GM23338 (cell line): ENCODE measurements at regions not wholly inside any gene's neighbourhood (a gene's known extent, or its start where the extent isn't known, plus 50 kb on each side); places are given as distances from the start of the nearest gene placed in this dataset.

Experiments used
- ATAC-seq: fragments of 200-7000 bp; cut with Tn5 transposase; 3 replicates; pipeline ENCODE4 v1.9.1; 2020
- DNase-seq: peaks from one replicate; pipeline ENCODE4 v3.0.0-alpha.2; 2015; ENCODE audit warnings: low spot score
- H2AFZ ChIP-seq: fragments of 200-600 bp; sonication (generic); 2 replicates; pipeline ENCODE4 v1.8.0; 2016; ENCODE audit warnings: antibody characterized with exemption, mild to moderate bottlenecking, moderate library complexity
- H3F3A ChIP-seq: fragments of 200-600 bp; sonication (generic); replicated peaks from 2 replicates; pipeline ENCODE4 v1.8.0; 2017; ENCODE audit warnings: antibody characterized with exemption, mixed run types, low read depth
- H3K27ac ChIP-seq: fragments of 200-600 bp; sonication (generic); 2 replicates; pipeline ENCODE4 v1.6.1; 2016; ENCODE audit warnings: low read depth
- H3K27me3 ChIP-seq: fragments of 200-600 bp; sonication (generic); 2 replicates; pipeline ENCODE4 v1.8.0; 2016; ENCODE audit warnings: mild to moderate bottlenecking, mixed run types, moderate library complexity; ENCODE audit not compliant: insufficient read depth
- H3K36me3 ChIP-seq: fragments of 200-600 bp; sonication (generic); 2 replicates; pipeline ENCODE4 v1.8.0; 2016; ENCODE audit warnings: mild to moderate bottlenecking; ENCODE audit not compliant: insufficient read depth
- H3K4me1 ChIP-seq: fragments of 200-600 bp; sonication (generic); 2 replicates; pipeline ENCODE4 v1.8.0; 2016; ENCODE audit warnings: mild to moderate bottlenecking, moderate library complexity; ENCODE audit not compliant: insufficient read depth
- H3K4me2 ChIP-seq: fragments of 200-600 bp; sonication (generic); 2 replicates; pipeline ENCODE4 v1.7.1; 2017; ENCODE audit warnings: mixed run types
- H3K4me3 ChIP-seq: fragments of 200-600 bp; sonication (generic); 2 replicates; pipeline ENCODE4 v1.6.1; 2016; ENCODE audit warnings: mixed run types
- H3K79me2 ChIP-seq: fragments of 200-600 bp; sonication (generic); replicated peaks from 2 replicates; pipeline ENCODE4 v1.8.0; 2017; ENCODE audit warnings: mild to moderate bottlenecking; ENCODE audit not compliant: insufficient read depth
- H3K9me2 ChIP-seq: fragments of 200-600 bp; sonication (generic); 2 replicates; pipeline ENCODE4 v1.8.0; 2017; ENCODE audit not compliant: insufficient read depth
- H4K20me1 ChIP-seq: fragments of 200-600 bp; sonication (generic); replicated peaks from 2 replicates; pipeline ENCODE4 v1.8.0; 2017; ENCODE audit warnings: mild to moderate bottlenecking; ENCODE audit not compliant: insufficient read depth
- H3K27ac Mint-ChIP-seq: 2 replicates; pipeline ENCODE4 v1.8.0; 2020; ENCODE audit warnings: inconsistent platforms, mild to moderate bottlenecking, moderate library complexity, mixed read lengths
- H3K27me3 Mint-ChIP-seq: 3 replicates; pipeline ENCODE4 v1.8.0; 2022; ENCODE audit warnings: low read depth, mild to moderate bottlenecking, moderate library complexity, mixed read lengths, inconsistent platforms; ENCODE audit not compliant: insufficient read depth, poor library complexity
- H3K36me3 Mint-ChIP-seq: 3 replicates; pipeline ENCODE4 v1.8.0; 2021; ENCODE audit warnings: low read depth, mild to moderate bottlenecking, inconsistent platforms, moderate library complexity, mixed read lengths
- H3K4me1 Mint-ChIP-seq: 3 replicates; pipeline ENCODE4 v1.8.0; 2020; ENCODE audit warnings: mild to moderate bottlenecking, inconsistent platforms, mixed read lengths
- H3K4me3 Mint-ChIP-seq: 3 replicates; pipeline ENCODE4 v1.8.0; 2021; ENCODE audit warnings: moderate library complexity, mild to moderate bottlenecking, inconsistent platforms, mixed read lengths
- H3K9me3 Mint-ChIP-seq: 3 replicates; pipeline ENCODE4 v1.8.0; 2020; ENCODE audit warnings: moderate library complexity, mild to moderate bottlenecking, inconsistent platforms, mixed read lengths
- CREB1 ChIP-seq: fragments of 250-450 bp; sonication (Bioruptor Pico); IDR thresholded peaks from 2 replicates; pipeline ENCODE4 v1.5.0; 2020; ENCODE audit warnings: low read depth, mild to moderate bottlenecking, moderate library complexity
- EZH2 ChIP-seq: fragments of 200-600 bp; sonication (generic); IDR thresholded peaks from one replicate; pipeline ENCODE4 v1.8.0; 2017; ENCODE audit warnings: antibody characterized with exemption, mild to moderate bottlenecking, low read depth; ENCODE audit not compliant: unreplicated experiment
- EZH2phosphoT487 ChIP-seq: fragments of 200-600 bp; sonication (generic); IDR thresholded peaks from one replicate; pipeline ENCODE4 v1.8.1; 2018; ENCODE audit warnings: antibody characterized with exemption; ENCODE audit not compliant: unreplicated experiment
- JUNB ChIP-seq: IDR thresholded peaks from one replicate; pipeline ENCODE4 v1.6.1; 2016; ENCODE audit warnings: antibody characterized with exemption; ENCODE audit not compliant: unreplicated experiment
- POLR2AphosphoS5 ChIP-seq: IDR thresholded peaks from 2 replicates; pipeline ENCODE4 v1.6.1; 2016; ENCODE audit warnings: antibody characterized with exemption, low read depth
- STAT1 ChIP-seq: IDR thresholded peaks from one replicate; pipeline ENCODE4 v1.6.1; 2016; ENCODE audit warnings: antibody characterized with exemption; ENCODE audit not compliant: unreplicated experiment
- ZNF114 ChIP-seq: fragments of 250-450 bp; sonication (Bioruptor Pico); IDR thresholded peaks from 2 replicates; pipeline ENCODE4 v1.5.0; 2020; ENCODE audit warnings: mild to moderate bottlenecking, moderate library complexity
- TF ChIP-seq, protein P1 (sequence below): IDR thresholded peaks from 2 replicates; pipeline ENCODE4 v1.6.1; 2016; ENCODE audit warnings: antibody characterized with exemption
- TF ChIP-seq, protein P2 (sequence below), 2 experiments: fragments of 200-600 bp in 1 of 2; sonication (generic) in 1 of 2; conservative IDR thresholded peaks; 2 replicates each; pipeline versions ENCODE4 v1.5.1 to v1.6.1; 2016 to 2017; ENCODE audit warnings: antibody characterized with exemption in 2 of 2, low read depth in 2 of 2, mild to moderate bottlenecking in 2 of 2, moderate library complexity in 1 of 2

DNA sequence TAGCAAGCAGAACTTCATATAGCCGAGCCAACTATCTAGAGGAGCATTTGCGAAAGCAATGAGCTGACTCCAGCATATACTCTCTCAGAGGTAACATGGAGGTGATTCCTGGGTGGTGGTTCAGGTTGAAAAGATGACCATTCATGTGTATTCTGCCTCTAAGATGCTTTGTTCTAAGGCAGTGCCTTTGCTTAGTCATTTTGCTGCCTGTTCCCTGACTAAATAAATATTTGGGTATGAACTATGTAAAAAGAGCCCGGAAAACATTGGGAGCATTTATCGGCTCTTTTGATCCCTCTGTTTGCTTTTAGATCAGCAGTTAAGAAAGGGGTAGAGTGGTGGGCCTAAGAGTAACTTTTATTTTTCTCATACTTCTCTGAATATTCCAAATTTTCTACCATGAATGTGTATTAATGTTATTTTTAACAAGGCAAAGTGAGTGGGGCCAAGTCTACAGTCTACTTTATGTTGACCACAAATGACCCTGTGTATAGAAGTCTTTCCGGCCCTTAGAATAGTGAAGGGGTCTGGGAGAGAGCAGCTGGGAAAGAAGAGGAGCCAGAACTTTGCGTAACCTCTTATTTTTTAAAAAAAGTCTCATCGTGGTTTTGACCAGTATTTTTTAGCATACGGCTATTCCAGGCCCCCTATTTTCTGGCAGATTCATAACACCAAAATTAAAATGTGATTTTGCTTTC, 206.5 kb upstream of the EYA4 start (continued):
- no peak for TF ChIP-seq EZH2
- TF ChIP-seq ZNF114 (CRISPR knock-in tag): no peak
- no peak for TF ChIP-seq POLR2AphosphoS5
- no peak for TF ChIP-seq STAT1
- TF ChIP-seq CREB1 (CRISPR knock-in tag): no peak
- no peak for TF ChIP-seq EZH2phosphoT487
- TF ChIP-seq, protein P1, sequence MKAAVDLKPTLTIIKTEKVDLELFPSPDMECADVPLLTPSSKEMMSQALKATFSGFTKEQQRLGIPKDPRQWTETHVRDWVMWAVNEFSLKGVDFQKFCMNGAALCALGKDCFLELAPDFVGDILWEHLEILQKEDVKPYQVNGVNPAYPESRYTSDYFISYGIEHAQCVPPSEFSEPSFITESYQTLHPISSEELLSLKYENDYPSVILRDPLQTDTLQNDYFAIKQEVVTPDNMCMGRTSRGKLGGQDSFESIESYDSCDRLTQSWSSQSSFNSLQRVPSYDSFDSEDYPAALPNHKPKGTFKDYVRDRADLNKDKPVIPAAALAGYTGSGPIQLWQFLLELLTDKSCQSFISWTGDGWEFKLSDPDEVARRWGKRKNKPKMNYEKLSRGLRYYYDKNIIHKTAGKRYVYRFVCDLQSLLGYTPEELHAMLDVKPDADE: no peak

DNA sequence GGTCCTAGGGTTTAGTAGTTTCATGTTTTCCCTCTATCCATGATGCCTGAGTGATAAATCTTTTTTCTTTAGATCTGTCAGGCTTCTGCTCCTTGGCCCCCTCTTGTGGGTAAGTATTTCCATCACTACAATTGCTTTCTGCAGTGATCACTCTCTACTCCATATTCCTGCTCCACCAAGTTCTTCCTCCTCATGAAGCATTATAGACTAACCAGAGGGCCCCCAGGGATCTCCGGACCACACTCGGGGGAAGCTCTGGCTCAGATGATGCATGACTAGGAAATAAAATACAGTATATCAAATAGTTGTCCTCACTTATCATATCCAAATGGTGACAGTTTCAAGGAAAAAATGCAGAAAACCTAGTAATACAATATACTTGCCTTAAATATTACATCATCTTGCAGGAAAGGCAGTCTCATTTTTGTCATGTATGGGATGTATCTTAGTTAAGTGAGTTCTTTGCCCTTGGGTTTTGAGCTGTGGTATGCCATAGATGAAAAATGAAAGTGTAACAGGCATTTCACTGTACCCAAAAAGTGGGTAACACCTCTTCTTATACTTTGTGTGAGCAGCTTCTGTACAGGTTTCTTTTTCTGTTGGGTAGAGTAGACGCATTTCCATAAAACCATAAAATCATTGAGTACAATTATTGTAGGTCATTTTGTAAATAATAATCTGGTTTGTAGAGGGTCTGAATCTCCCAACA, 200.9 kb upstream of the EYA4 start:
- H3K9me3 Mint-ChIP-seq: no peaks in the 10 kb centered on the region

More for the DNA sequence above, 200.9 kb upstream of the EYA4 start:
- TF ChIP-seq JUNB: no peak
- TF ChIP-seq, protein P2, sequence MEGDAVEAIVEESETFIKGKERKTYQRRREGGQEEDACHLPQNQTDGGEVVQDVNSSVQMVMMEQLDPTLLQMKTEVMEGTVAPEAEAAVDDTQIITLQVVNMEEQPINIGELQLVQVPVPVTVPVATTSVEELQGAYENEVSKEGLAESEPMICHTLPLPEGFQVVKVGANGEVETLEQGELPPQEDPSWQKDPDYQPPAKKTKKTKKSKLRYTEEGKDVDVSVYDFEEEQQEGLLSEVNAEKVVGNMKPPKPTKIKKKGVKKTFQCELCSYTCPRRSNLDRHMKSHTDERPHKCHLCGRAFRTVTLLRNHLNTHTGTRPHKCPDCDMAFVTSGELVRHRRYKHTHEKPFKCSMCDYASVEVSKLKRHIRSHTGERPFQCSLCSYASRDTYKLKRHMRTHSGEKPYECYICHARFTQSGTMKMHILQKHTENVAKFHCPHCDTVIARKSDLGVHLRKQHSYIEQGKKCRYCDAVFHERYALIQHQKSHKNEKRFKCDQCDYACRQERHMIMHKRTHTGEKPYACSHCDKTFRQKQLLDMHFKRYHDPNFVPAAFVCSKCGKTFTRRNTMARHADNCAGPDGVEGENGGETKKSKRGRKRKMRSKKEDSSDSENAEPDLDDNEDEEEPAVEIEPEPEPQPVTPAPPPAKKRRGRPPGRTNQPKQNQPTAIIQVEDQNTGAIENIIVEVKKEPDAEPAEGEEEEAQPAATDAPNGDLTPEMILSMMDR (conservative IDR thresholded peaks at IDR 0.05; ENCODE audit: low read depth in 2 of 2): peak; percentile 57 to 67
- H3K4me1 Mint-ChIP-seq: no peaks in the 10 kb centered on the region
- H3K27me3 ChIP-seq: no peaks in the 10 kb centered on the region
- H3K36me3 ChIP-seq: no peaks in the 10 kb centered on the region
- no peaks in the 10 kb centered on the region for H3K27me3 Mint-ChIP-seq
- no peak overlapping the region for H2AFZ ChIP-seq
- no peak overlapping the region for H3K4me3 Mint-ChIP-seq
- no peaks in the 10 kb centered on the region for H3K4me1 ChIP-seq
- H3K4me2 ChIP-seq: no peak overlapping the region
- no peaks in the 10 kb centered on the region for H3K79me2 ChIP-seq
- no peaks in the 10 kb centered on the region for H3F3A ChIP-seq
- H3K27ac ChIP-seq: no peak overlapping the region
- no peaks in the 10 kb centered on the region for H4K20me1 ChIP-seq
- ATAC-seq (peak; percentile 79), DNase-seq (peak; percentile 59)
- H3K9me2 ChIP-seq: no peaks in the 10 kb centered on the region
- H3K4me3 ChIP-seq: no peak overlapping the region
- H3K36me3 Mint-ChIP-seq: no peaks in the 10 kb centered on the region
- H3K27ac Mint-ChIP-seq: no peak overlapping the region
